ENCODE measurements at regions not wholly inside any gene's neighbourhood (a gene's known extent, or its start where the extent isn't known, plus 50 kb on each side); places are given as distances from the start of the nearest gene placed in this dataset.

GRCh38 chr6:19303383-19303782 lies 533.8 kb upstream of the ID4 start:
- WGBS, 2 donors: 41 to 45% methylated on average over 5 of the region's 5 CpGs
- Histone ChIP-seq H3K4me1 (peaks cover 0 to 4% (median 0%) of the 10 kb centered on the region in 3 donors), H3K36me3 (no peaks in the 10 kb centered on the region), H3K27ac (peak overlapping the region in 1 of 4 donors; percentile 48), H3K4me3 (no peak overlapping the region), H3K27me3 (no peaks in the 10 kb centered on the region), H3K9me3 (no peaks in the 10 kb centered on the region)
- ATAC-seq (peak in 3 of 4 donors; percentile 84 to 90 (median 87)), DNase-seq (no peak), FAIRE-seq (no peak)
- intact Hi-C loops (cut with DNase I): no loop called here
- no peak for TF ChIP-seq CTCF (IDR thresholded peaks at IDR 0.05)

DNA sequence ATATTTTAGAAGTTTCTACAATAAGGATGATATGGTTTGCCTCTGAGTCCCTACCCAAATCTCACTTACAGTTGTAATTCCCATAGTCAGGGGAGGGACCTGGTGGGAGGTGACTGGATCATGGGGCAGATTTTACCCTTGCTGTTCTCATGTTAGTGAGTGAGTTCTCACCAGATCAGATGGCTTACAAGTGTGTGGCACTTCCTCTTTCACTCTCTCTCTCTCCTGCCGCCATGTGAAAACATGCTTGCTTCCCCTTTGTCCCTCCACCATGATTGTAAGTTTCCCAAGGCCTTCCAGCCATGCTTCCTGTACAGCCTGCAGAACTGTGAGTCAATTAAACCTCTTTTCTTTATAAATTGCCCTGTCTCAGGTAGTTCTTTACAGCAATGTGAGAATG lies 527.5 kb upstream of the ID4 start:
- Histone ChIP-seq H3K9me3 (no peaks in the 10 kb centered on the region), H3K27me3 (no peaks in the 10 kb centered on the region), H3K27ac (no peak overlapping the region), H3K4me1 (no peaks in the 10 kb centered on the region), H3K36me3 (no peaks in the 10 kb centered on the region), H3K4me3 (no peak overlapping the region)
- DNase-seq (no peak), FAIRE-seq (no peak), ATAC-seq (no peak)
- no peak for TF ChIP-seq CTCF (IDR thresholded peaks at IDR 0.05)
- intact Hi-C loops (cut with DNase I): no loop called here
- 75 to 86% methylated on average over 1 of the region's 1 CpG for WGBS, 2 donors

DNA sequence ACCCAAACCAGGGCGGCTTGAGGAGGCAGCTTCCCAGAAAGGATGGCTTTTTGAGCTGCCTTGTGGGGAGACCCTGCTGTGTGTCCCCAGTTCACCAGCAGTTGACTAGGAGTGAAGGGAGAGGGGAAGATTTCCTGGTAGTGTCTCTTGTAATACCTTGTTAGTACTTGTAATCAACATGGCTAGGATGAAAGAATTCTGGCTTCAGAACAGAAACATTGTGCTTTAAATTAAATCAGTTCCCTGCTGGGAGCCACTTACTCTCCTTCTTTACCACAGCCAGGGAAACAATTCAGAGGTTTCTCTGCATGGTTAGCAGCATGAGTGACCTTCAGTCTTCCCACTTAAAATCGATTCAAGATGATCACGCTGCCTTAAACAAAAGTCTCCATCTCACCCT lies 525.4 kb upstream of the ID4 start:
- no peaks in the 10 kb centered on the region for H3K27me3 ChIP-seq
- FAIRE-seq: no peak
- 41 to 45% methylated on average over 3 of the region's 3 CpGs for WGBS, 2 donors
- TF ChIP-seq CTCF (IDR thresholded peaks at IDR 0.05): no peak
- no peaks in the 10 kb centered on the region for H3K36me3 ChIP-seq
- ATAC-seq: no peak
- H3K9me3 ChIP-seq: no peaks in the 10 kb centered on the region
- DNase-seq: no peak
- intact Hi-C loops (cut with DNase I): no loop called here
- no peak overlapping the region for H3K27ac ChIP-seq
- H3K4me1 ChIP-seq: no peaks in the 10 kb centered on the region
- no peak overlapping the region for H3K4me3 ChIP-seq

DNA sequence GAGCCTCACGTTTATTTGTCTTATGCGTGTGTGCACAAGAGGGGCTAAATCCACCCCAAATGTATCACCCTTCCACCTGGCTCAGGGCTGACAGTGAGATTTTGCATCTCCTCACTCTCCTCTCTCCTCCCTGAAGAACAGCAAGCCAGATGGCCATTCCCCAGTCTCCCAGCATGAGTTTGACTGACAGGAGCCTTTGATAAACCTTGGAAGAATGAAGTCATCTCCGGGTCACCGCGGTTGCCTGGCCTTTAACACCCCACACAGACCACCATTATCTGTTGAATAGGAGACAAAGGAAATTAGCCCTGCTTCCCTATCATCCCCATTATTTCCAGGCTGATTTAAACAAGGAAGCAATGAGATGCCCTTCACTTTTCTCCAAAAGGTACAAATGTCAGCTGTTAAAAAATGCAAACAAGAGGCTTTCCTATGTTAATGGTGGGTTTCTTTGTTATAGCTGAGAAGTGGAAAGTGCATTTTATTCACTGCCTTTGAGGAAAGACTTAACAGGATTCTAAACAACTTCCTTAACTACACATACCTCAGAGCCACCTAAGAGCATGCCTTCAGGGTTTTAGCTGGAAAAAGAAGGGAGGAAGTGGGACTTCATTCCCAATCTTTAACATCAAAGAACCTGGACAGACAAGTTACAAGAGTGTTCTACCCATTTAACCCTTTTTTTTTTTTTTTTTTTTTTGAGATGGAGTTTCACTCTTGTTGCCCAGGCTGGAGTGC lies 524.8 kb upstream of the ID4 start:
- no peak for ATAC-seq
- no peak for FAIRE-seq
- WGBS, 2 donors: 16 to 21% methylated on average over 5 of the region's 5 CpGs

More for the DNA sequence above, 524.8 kb upstream of the ID4 start:
- Histone ChIP-seq H3K4me1 (no peaks in the 10 kb centered on the region), H3K36me3 (no peaks in the 10 kb centered on the region), H3K27ac (no peak overlapping the region), H3K9me3 (no peaks in the 10 kb centered on the region), H3K4me3 (no peak overlapping the region), H3K27me3 (no peaks in the 10 kb centered on the region)
- TF ChIP-seq CTCF (IDR thresholded peaks at IDR 0.05): no peak
- intact Hi-C loops (cut with DNase I): no loop called here
- DNase-seq: no peak
